Skeletal muscle cell (primary cell): ENCODE measurements at regions not wholly inside any gene's neighbourhood (a gene's known extent, or its start where the extent isn't known, plus 50 kb on each side); places are given as distances from the start of the nearest gene placed in this dataset.
A peak's percentile ranks its signal among the peaks of the same experiment; 100 is the strongest.

Experiments
- DNase-seq: peaks from one replicate; pipeline ENCODE4 v3.0.0-alpha.2; 2010; ENCODE audit warnings: low read depth
- H3K4me3 ChIP-seq: 2 replicates; pipeline ENCODE4 v1.5.1; 2011; ENCODE audit warnings: low read depth, mild to moderate bottlenecking, control low read depth, low read length, moderate library complexity

DNA sequence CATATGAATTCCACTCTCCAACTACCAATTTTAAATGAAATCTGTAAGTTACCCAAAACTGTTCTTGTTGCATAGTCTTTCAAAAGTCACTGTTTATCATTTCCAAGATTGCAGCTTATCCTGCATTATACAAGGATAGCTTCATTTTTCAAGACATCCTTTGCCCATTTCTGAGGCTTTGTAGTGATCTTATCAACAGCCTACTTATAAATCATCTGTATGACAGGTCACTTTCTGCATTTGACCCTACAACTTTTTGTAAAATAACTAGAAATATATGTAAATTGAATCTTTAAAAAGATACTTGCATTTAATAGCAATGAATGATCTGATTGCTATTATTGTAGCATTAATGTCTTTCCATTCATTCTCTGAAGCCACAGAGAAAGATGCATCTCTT, 521.1 kb downstream of the UTRN start:
- DNase-seq = no peak
- no peak overlapping the region for H3K4me3 ChIP-seq

DNA sequence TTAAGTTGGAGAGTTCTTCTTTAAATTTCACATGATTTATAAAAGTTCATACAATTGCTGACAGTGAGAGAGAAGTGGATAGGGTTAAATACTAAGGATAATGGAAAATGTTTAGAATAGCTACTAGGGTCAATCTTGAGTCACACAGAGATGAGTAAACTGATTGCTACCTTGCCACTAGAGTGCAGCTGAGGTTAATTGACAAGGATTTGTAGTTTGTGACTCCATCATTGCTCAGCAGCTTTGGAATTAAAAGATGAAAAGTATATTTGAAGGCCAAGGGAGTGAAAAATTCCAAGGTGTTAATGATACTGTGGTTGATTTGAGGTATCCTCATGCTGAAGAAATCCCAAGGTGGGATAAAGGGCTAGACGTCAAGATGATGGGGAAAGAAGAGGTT, 524.0 kb downstream of the UTRN start:
- no peak overlapping the region for H3K4me3 ChIP-seq
- no peak for DNase-seq

DNA sequence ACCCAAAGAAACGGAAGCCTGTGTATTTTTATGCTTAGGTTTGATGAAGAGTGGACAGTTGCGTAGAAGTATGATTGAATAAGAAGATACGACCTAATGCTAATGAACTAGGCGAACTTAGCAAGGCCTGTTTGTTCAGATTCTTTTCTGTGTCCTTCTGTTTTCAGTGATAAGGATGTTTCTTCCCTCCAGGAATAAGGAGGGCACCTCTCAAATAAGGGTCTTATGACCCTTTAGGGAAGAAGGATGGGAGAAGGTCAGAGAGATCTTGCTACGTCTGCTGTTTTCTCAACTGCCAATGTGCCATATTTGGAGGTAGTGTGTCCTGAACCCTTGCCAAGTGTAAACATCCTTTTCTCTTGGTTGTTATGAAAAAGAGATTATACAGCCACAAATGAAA, 524.8 kb downstream of the UTRN start:
- H3K4me3 ChIP-seq = no peak overlapping the region
- no peak for DNase-seq

DNA sequence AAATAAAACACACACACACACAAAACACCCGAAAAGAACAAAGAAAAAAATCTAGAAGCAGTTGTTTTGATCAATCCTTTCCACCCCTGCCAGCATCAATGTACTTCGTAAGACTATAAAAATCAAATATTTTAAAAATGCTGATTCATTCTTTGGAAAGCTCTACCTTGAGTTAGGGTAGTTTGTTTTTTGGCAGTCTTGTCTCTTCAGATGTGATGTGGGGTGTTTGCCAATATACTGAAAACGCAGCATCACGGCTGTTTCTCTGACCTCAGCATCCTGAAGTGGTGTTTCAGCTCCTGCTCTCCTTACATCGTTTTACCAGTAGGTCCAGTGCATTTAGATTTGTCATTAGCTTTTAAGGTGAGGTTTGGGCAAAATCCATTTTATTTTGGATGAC, 526.0 kb downstream of the UTRN start:
- no peak overlapping the region for H3K4me3 ChIP-seq
- peak; percentile 12 for DNase-seq

DNA sequence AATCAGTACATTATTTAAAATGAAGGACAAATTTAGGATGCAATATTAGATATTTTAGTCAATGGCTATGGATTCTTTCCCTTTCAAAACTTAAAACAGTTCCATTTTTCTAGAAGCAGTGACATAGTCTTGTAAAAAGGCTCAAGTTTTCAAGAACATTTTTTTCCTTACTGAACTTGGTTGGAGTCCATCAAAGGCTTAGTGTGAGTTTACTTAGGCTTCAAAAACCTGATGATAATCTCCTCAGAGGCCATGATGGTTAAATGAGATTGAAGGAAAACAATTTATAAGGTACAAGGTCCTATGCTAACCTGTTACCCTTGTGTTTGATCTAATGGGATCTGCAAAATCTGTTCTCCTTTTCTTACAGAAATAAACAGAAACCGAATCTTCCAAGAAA, 531.8 kb downstream of the UTRN start:
- DNase-seq = no peak
- no peak overlapping the region for H3K4me3 ChIP-seq

DNA sequence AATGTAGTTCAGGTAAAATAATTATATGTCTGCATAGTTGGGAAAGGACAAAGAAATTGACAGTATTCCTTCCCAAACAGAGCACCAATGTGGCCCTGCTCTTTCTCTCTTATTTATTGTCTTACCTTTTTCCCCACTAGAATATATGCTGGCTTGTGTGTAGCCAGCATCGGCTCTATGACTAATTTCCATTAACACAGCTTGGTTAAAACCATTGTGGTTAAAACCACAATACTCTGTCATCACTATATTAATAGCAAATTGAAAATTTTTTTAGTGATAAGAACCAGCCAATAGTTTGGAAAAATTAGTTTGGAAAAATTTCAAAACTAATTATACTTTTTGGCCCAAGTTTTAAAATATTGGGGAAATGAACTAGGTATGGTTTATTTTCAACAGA, 535.1 kb downstream of the UTRN start:
- no peak overlapping the region for H3K4me3 ChIP-seq
- no peak for DNase-seq

DNA sequence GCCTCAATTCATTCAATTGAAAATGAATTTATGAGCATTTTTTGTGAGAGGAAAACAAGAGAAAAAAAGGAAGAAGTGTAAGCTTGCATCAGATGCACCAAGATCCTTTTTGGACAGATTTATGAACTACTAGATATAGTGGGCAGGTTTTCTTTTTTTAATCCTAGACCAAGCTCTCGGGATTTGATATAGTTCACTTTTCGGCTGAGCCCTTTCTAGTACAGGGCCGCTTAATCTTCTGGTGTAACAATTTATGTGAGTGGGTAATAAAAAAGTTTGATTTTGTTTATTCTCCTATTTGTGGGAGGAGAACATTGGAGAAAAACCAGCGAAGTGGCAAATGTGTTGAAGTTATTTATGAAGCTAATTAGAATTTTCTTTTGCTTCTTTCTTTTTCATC, 538.0 kb downstream of the UTRN start:
- H3K4me3 ChIP-seq = no peak overlapping the region
- no peak for DNase-seq

DNA sequence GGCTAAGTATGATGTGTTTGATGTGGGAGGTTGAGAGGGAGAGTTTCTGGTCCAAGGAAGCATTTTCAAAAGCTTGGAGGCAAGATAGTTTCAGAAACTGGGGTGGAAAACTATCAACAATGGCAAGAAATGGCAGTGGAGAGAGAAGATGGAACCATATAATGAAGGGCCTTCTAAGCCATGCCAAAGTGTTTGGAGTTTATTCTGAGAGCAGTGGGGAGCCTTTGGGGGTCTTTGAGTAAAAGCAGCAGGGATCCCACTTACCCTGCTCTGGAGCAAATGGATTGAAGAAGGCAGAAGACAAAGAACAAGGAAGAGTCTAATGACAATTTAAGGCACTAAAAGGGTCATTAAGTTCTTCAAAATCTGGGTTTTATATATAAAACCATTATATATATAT, 538.9 kb downstream of the UTRN start:
- H3K4me3 ChIP-seq = no peak overlapping the region
- no peak for DNase-seq

DNA sequence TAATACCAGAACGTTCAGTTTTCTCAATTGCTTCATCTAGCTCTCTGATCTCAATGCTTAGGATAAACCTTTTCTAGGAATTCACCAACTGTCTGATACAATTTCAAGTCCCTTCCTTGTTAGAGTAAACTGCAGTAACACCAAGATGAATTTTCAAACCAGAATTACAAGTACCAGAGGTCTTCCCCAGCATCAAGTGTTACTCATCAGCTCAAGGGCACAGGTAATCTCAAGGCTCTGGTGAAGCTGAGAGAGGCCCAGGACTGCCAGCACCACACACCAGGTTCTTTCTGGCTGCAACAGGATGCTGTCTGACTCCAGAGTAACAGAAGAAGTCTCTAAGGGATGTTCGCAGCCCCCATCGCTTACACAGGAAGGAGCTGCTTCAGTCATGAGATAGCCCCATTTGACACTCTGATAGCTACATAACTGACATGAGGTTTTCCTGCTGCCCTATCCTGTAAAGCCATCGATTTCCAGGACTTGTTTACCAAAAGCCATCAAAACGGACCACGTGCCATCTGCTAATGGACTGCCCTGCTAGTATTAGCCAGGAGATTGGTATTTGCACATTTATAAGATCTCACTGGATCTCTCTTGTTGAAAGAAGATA, 549.4 kb downstream of the UTRN start:
- DNase-seq = no peak
- H3K4me3 ChIP-seq = no peak overlapping the region

DNA sequence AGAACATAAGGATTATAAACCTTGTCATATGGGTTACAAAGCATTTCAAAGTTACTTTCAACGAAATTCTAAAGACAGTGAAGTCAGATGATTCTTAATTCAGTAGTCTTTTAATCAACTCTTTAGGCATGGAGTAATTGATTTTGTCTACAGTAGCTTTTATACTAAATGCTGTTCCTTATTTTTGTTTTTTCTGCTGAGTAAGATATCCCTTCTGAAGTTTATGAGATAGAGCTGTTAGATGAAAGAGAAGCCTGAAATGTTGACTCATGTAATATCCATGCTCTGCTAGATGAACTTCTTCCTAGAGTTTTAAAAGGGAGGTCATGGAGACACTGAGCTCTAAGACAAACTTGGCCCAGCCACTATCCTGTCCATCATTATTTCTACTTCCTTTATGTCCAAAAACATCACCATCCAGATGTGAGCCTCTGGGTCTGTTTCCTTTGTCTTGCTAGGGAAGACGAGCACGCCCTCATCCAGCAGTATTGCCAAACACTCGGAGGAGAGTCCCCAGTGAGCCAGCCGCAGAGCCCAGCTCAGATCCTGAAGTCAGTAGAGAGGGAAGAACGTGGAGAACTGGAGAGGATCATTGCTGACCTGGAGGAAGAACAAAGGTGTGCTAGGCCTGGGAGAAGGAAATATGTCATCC, 550.3 kb downstream of the UTRN start:
- peak; percentile 14 for DNase-seq
- no peak overlapping the region for H3K4me3 ChIP-seq

DNA sequence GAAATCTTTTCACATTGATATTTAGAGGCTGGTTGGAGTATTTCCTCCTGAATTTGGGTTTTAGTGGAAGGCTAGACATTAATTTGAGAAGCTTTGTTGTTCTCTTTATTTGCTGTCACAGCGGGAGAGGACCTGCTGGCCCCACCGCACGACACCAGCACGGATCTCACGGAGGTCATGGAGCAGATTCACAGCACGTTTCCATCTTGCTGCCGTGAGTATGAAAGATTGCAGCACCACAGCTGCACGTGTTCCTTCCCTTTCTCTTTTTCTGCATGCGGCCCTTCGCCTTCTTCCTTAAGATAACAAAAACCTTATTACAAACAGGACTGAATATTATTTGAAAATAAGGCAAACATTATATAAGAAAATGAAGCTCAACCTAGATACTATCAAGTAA, 555.5 kb downstream of the UTRN start:
- H3K4me3 ChIP-seq = no peak overlapping the region
- DNase-seq = no peak

DNA sequence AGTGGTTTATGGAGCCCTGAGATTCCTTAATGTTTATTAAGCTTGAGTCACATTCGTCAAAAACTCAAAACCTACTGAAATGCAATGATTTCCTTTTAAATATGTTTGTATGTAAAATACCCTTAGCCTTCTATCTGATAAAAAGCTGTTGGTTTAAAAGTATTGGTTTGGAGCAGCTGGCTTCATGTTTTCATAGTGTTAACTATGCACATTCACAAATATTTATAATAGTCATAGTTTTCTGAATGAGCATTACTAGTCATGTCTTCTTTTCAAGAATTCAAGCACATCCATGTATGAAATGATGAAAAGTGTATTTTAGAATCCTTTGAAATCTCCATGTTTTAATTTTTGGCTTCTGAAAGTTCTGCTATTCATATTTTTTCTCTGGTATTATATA, 558.6 kb downstream of the UTRN start:
- no peak overlapping the region for H3K4me3 ChIP-seq
- no peak for DNase-seq

DNA sequence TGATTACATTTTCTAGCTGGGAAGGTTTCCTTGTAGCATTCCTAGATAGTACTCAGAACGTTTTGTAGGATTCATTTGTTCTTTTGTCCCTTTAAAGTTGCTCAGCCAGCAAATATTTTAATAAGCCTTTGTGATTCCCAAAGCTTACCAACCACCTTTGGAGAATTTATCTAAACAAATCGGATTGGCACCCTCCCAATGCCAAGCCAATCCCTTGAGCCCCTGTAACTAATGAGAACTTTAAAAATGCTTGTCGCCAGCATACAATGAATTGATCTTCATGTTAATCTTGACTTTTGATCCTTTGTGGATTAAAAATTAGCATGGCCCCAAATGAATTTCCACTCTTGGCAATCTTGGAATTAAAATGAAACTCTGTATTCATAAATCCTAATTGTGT, 559.5 kb downstream of the UTRN start:
- no peak overlapping the region for H3K4me3 ChIP-seq
- no peak for DNase-seq

DNA sequence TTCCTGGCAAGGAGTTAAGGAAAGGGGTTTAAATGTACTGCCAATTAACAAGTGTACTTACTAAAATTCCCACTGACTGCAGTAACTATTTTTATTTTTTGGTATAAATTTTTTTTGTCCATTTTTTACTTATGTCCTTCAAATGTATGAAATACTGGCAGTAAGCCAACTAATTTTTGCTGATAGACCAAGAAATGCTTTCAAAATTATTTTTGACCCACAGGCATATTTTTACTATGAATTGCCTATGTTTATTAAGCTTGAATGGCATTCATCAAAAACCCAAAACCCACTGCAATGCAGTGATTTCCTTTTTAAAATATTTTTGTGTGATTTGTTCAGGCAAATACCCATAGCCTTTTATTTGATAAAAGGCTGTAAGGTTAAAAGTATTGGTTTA, 560.1 kb downstream of the UTRN start:
- H3K4me3 ChIP-seq = no peak overlapping the region
- DNase-seq = no peak

DNA sequence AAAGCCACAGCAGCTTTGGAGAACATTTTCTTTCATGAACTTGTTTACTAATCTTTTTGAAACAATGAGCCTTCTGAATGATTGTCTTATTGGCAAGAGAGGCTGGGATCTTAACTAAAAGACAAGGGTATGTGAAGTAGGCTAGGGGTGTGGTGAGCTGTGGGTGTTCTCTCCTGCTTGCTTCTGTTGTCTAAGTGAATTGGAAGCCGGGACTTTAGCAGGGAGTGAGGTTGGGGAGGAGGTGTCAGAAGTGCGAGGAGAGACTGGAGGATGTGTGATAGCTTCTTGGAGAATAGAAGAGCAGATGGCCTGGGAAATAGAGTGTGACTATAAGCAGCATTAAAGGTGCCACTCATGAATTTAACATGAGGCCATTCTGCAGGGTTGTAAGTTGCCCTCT, 562.8 kb downstream of the UTRN start:
- DNase-seq = no peak
- no peak overlapping the region for H3K4me3 ChIP-seq

DNA sequence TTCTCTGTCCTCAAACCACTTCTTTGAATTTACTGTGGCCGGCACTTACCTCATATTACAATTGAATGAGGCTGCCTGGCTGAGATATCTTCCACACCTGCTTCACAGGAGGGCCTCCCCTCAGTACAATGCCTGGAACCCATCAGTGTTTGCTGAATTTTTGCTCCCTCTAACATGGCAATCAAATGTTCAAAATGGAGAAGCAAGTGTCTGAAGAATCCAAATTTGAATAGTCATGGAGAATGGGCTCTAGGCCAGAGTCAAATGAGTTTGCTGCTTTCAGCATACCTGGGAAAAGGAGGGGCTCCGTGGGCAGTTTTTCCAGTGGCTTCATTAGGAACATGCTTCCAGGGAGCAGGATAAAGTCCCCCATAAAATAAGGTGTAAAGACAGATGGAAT, 564.8 kb downstream of the UTRN start:
- no peak for DNase-seq
- no peak overlapping the region for H3K4me3 ChIP-seq

DNA sequence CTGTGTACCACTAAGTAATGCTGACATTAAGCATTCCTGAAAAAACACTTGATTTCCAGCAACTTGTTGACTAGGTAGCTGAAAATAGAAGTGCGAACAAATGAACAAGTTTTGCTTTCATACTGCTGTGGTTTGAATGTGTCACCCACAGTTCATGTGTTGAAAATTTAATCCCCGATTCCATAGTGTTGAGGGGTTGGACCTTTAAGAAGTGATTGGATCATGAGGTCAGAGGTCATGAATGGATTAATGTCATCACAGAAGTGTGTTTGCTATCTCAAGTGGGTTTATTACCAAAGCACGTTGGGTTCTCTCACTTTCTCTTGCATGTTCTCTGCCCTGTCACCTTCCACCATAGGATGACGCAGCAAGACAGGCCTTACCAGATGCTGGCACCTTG, 568.5 kb downstream of the UTRN start:
- H3K4me3 ChIP-seq = no peak overlapping the region
- DNase-seq = no peak

DNA sequence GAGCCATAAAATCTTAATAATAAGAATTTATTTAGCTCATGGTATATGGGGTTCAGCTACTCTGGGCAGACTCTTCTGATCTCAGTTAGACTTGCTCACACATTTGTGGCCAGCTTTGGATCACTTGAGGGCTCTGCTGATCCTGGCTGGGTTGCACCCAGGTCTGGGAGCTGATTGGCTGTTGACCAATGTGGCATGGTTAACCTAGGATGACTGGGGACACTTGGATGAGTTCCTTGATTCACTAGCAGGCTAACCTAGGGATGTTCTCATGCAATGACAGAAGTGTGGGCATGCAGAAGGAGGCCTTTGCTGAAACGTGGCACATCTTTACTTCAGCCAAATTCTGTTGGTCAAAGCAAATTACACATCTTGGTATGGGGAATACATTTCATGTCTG, 569.5 kb downstream of the UTRN start:
- no peak for DNase-seq
- no peak overlapping the region for H3K4me3 ChIP-seq

DNA sequence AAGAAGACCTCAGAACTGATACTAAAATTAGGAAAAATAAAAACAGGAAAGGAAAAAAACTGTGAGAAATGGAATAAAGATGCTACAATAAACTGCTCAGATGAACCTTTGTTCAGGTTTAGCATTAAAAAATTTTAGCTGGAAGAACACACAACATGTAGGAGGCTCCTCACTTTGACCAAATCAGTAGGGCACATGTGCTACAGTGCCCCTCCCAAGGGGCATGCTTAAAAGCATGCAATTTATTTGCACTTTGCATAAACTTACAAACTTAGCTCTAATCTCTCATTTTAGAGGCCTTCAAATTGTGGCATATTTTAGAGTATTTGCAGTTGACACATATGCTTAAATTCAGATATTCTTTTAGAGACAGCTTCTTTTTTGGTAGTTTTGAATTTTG, 570.2 kb downstream of the UTRN start:
- H3K4me3 ChIP-seq = no peak overlapping the region
- no peak for DNase-seq

DNA sequence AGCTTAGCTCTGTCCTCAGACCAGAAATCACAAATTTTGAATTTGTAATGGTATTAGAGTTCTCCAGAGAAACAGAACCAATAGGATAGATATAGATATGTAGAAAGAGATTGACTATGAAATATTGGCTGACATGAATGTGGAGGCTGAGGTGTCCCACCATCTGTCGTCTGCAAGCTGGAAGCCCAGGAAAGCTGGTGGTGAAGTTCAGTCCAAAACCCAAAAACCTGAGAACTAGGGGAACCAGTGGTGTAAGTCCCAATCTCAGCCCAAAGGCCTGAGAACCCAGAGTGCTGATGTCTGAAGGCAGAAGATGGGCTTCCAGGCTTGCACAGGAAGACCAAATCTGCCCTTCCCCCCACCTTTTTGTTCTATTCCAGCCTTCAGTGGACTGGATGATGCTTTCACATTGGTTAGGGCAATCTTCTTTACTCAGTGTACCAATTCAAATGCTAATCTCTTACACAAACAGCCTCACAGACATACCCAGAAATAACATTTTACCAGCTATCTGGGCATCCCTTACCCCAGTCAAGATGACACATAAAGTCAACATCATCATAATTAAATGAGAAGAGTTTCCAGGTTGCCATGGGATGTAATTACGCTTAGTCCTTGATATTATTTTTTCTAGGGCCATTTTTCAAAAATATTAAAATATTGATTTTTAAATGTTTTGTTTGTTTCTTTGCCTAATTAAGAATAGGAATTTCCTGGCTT, 570.8 kb downstream of the UTRN start:
- DNase-seq = no peak

DNA sequence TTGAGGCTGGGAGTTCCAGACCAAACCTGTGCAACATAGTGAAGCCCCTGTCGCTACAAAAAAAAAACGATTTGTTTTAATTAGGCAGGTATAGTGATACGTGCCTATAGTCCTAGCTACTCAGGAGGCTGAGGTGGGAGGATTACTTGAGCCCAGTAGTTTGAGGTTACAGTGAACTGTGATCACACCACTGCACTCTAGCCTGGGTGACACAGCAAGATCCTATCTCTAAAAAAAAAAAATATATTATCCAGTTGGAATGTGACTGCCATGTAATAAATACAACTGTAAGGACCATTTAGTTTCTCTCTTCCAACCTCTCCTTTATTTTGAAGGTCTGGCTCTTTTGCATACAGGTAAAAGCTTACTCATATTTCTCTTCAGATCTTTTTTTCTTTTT, 571.5 kb downstream of the UTRN start:
- DNase-seq = no peak
- H3K4me3 ChIP-seq = no peak overlapping the region

More for the DNA sequence above, 570.8 kb downstream of the UTRN start:
- H3K4me3 ChIP-seq = no peak overlapping the region
